Uterus (tissue), 2 donors: ENCODE measurements at regions not wholly inside any gene's neighbourhood (a gene's known extent, or its start where the extent isn't known, plus 50 kb on each side); places are given as distances from the start of the nearest gene placed in this dataset.

Experiments
- POLR2A ChIP-seq, 2 donors: fragments of 450-650 bp; IDR thresholded peaks; one replicate each; pipeline ENCODE4 v1.6.1; 2016; ENCODE audit warnings: antibody characterized with exemption in 2 of 2, mild to moderate bottlenecking in 1 of 2, moderate library complexity in 1 of 2
- TF ChIP-seq, protein P1 (sequence below), 4 experiments: fragments of 200-600 bp in 2 of 4; fragments of 450-650 bp in 2 of 4; sonication (generic) in 2 of 4; IDR thresholded peaks; one replicate each; pipeline ENCODE4 v1.5.1; 2016 to 2019; ENCODE audit warnings: antibody characterized with exemption in 4 of 4, mild to moderate bottlenecking in 2 of 4, moderate library complexity in 1 of 4

DNA sequence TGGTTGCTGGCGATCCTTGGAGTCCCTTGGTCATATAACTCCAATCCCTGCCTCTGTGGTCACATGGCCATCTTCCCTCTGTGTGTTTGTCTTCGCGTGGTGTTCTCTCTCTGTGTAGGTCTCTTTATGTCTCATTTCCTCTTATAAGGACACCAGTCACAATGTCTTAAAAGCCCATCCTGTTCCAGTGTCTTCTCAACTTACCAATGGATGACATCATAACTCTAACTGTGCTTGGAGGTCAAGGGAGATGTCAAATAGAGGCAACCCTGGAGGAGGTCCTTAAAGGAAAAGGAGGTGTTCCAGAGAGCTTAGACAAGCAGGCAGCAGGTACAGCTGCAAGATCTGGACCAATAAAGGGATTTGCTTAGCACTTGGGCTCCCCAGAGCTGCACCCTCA, 143.0 kb downstream of the BUB3 start:
- TF ChIP-seq, protein P1, sequence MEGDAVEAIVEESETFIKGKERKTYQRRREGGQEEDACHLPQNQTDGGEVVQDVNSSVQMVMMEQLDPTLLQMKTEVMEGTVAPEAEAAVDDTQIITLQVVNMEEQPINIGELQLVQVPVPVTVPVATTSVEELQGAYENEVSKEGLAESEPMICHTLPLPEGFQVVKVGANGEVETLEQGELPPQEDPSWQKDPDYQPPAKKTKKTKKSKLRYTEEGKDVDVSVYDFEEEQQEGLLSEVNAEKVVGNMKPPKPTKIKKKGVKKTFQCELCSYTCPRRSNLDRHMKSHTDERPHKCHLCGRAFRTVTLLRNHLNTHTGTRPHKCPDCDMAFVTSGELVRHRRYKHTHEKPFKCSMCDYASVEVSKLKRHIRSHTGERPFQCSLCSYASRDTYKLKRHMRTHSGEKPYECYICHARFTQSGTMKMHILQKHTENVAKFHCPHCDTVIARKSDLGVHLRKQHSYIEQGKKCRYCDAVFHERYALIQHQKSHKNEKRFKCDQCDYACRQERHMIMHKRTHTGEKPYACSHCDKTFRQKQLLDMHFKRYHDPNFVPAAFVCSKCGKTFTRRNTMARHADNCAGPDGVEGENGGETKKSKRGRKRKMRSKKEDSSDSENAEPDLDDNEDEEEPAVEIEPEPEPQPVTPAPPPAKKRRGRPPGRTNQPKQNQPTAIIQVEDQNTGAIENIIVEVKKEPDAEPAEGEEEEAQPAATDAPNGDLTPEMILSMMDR (IDR thresholded peaks at IDR 0.05), result no peak
- no peak for TF ChIP-seq POLR2A (IDR thresholded peaks at IDR 0.05)
